ENCODE measurements at regions not wholly inside any gene's neighbourhood (a gene's known extent, or its start where the extent isn't known, plus 50 kb on each side); places are given as distances from the start of the nearest gene placed in this dataset.

- TF ChIP-seq, protein P1, sequence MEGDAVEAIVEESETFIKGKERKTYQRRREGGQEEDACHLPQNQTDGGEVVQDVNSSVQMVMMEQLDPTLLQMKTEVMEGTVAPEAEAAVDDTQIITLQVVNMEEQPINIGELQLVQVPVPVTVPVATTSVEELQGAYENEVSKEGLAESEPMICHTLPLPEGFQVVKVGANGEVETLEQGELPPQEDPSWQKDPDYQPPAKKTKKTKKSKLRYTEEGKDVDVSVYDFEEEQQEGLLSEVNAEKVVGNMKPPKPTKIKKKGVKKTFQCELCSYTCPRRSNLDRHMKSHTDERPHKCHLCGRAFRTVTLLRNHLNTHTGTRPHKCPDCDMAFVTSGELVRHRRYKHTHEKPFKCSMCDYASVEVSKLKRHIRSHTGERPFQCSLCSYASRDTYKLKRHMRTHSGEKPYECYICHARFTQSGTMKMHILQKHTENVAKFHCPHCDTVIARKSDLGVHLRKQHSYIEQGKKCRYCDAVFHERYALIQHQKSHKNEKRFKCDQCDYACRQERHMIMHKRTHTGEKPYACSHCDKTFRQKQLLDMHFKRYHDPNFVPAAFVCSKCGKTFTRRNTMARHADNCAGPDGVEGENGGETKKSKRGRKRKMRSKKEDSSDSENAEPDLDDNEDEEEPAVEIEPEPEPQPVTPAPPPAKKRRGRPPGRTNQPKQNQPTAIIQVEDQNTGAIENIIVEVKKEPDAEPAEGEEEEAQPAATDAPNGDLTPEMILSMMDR (IDR thresholded peaks at IDR 0.05; ENCODE audit: insufficient read depth, low read depth, low read length), result no peak
- no peak for TF ChIP-seq EZH2 (IDR thresholded peaks at IDR 0.05; ENCODE audit: insufficient read depth, low read length)
These were observed 128.7 kb upstream of the MID1 start for GRCh38 chrX:10749113-10749512.

Data from astrocyte (in vitro differentiated cells and primary cell).